OCI-M2 (cell line): ENCODE measurements at regions not wholly inside any gene's neighbourhood (a gene's known extent, or its start where the extent isn't known, plus 50 kb on each side); places are given as distances from the start of the nearest gene placed in this dataset.

ENCODE experiments used
- DNase-seq: peaks from one replicate; lab custom pipeline; 2025; ENCODE audit not compliant: unreplicated experiment; lab: John Stamatoyannopoulos, UW

DNA sequence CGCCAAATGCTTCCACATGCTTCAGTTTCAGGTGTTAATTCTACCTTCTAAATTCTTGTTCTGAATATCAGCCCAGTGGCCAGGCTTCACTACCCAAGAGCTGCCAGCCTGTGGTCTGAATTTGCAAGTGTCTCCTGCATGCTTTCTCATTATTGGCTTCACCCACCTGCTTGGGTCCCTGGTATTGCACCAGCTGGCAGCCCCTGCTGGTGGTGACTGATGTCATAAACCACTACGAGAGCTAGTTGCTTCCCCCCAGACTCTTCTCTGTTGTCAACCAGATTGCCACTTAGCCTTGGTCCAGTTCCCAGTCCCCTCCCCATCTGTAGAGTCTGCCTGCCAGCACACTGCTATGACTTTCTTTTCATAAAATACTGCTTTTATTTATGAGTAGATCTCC lies 197.7 kb upstream of the DUSP10 start:
- no peak for DNase-seq

DNA sequence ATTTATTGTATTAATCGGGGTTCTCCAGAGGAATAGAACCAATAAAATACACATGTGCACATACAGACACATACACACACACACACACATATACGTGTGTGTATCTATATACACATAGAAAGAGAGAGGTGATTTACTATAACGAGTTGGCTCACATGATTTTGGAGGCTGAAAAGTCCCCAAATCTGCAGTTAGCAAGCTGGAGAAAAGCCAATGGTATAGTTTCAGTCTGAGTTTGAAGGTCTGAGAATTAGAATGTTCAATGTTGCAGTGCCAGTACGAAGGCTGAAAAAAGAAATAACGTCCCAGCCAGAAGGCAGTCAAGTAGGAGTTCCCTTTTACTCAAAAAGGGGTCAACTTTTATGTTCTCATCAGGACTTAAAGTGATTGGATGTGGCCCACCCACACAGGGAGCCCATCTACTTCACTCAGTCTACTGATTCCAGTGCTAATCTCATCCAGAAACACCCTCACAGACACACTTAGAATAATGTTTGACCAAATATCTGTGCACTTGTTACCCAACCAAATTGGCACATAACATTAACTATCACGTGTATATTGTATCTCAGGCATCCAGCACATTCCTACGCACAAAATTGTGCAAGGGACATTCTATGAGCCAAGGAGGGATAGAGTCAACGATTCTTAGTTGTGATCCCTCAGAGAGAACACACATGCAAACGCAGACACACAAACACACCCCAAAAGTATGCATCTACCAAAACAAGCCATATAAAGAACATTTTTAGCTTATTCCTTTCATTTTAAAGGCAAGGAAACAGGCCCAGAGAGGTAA lies 195.5 kb upstream of the DUSP10 start:
- no peak for DNase-seq

- no peak for DNase-seq
Observed at GRCh38 chr1:221933814-221934213, 191.9 kb upstream of the DUSP10 start.

- DNase-seq = no peak
Observed at GRCh38 chr1:221926441-221926840, 184.6 kb upstream of the DUSP10 start.

GRCh38 chr1:221925947-221926346 lies 184.1 kb upstream of the DUSP10 start:
- no peak for DNase-seq

GRCh38 chr1:221923929-221924598 lies 182.2 kb upstream of the DUSP10 start:
- DNase-seq = no peak

DNA sequence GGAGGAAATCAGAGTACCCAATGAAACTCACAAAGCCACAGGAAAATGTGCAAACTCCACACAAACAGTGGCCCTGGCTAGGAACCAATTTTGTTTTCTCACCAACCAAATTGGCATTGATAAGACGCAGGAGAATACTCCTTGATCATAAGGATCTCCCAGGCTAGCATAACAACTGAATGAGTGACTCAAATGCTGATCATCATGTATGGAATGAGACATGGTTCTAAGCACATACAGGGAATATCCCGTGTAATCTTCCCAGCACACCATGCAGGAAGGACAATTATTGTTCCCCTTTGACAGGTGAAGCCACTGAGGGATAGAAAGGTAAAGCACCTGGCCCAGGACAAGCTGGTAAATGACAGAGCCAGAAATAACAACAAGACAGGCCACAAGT lies 180.0 kb upstream of the DUSP10 start:
- DNase-seq = no peak

DNA sequence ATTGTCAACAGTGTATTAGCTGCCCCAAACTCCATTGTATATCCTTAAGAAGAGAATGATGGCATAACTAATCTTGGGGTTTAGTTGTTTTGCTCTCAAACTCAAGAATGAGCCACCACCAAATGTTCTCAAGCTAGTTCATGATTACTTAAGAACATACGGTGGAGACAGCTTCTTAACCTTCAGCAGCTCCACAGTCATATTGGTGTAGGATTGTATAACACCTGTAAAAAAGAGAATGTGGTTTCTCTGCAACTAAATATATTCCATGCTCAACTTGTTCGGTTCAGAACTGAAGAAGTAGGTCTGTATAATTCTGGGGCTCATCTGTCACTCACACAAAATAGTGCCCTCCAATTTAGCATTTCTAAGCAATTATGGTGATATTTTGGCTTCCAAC lies 177.9 kb upstream of the DUSP10 start:
- no peak for DNase-seq

- no peak for DNase-seq
Observed at GRCh38 chr1:221919341-221919740, 177.5 kb upstream of the DUSP10 start.

DNA sequence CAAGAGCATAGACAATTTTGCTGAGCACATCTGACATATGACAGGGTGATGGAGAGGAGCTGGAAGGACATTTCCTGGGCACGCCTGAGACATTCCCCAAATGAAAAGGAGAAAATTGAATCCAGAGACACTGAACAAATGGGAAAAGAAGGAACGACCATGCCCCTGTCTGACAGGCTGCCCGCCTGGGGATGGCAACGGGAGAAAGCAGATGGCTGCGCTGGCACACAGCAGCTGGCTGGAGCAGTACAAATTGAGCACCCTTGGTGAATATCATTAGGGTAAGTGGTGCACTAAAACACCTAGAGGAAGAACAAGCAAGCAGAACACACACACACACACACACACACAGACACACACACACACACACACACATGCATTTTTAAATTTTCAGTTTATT lies 174.3 kb upstream of the DUSP10 start:
- DNase-seq = no peak

DNA sequence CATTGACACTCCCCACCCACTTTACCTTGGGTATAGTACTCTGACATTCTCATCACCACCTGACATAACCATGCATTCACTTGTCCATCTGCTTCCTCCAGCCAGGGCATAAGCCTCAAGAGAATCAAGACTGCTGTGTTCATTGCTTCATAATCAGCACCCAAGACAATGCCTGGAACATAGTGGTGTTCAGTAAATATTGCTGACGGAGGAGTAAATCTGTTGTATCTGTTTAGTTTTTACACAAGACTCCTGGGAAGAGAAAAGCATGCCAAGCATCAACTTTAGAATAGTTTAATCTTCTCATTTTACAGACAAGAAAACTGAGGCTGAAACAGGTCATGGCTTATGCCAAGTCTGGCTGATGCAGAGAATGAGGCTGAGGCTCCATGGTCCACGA lies 173.9 kb upstream of the DUSP10 start:
- no peak for DNase-seq

DNA sequence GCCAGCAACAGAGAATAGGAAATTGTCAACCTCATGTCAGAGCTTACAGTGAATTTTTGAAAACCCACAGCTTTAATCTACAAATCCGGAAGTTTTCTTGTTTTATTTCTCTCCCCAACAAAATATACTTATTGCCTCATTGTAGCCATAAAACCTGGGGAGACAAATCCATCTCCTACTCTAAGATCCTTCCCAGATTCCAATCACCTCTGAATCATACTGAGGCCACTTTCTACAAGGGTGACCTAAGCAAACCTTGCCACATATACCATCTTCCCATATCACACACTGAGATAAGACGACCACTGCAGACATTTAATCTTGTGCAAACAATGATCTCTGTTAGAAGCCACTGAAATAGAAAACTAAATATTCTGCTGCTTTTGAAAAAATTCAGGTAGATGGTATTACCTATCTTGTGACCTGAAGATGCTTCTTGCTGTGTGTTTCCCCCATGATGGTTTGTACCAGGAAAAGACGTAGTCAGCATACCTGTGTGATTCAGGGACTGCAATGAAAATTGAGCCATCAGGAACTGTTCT lies 171.5 kb upstream of the DUSP10 start:
- no peak for DNase-seq

- no peak for DNase-seq
Observed at GRCh38 chr1:221912230-221912629, 170.3 kb upstream of the DUSP10 start.

DNA sequence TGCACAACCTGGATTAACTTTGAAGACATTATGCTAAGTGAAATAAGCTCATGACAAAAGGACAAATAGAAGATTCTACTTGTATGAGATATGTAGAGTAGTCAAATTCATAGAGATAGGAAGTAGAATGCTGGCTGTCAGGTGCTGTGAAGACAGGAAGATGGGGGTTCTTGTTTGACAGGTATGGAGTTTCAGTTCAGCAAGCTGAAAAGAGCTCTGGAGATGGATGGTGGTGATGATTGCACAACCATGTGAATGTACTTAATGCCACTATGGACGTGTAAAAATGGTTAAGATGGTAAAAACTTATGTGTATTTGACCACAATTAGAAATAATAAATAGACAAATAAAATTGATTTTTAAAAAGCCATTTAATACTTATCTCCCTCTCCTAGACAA lies 169.8 kb upstream of the DUSP10 start:
- DNase-seq = no peak

GRCh38 chr1:221910222-221910621 lies 168.3 kb upstream of the DUSP10 start:
- DNase-seq = no peak

- no peak for DNase-seq
Observed at GRCh38 chr1:221908573-221908972, 166.7 kb upstream of the DUSP10 start.

DNA sequence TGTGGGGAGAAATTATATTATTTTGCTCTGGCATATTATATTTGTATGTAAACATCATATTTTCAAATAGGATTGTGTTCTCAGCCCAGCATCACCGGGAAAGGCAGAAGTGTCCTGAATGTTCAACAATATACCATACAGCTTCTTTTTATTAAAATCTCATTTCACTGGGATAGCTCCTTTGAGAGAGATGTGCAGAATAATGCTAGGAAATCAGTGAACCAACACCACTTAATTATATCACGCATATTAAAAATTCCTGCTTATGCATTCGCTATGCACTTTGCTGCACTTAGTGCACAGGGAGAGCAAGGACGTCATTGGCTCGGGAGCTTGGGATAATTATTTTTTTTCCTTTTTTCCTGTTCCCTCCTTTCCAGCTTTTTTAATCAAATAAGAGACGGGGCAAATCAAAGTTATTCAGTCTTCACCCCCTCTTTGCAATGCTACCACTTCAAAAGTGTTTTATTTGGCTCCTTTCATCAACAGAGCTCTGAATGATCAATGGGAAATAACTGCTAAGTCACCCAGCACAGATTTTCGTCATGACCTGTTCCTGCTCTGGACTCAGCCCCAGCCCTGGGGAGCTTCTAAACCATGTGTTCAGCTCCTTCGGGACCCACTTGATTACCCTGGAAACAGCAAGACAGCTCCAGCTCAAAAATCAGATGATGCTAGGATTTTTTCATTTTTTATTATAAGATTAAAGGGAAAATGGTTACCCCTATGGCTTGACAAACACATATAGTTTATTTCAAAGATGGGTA lies 165.5 kb upstream of the DUSP10 start:
- DNase-seq = no peak

DNA sequence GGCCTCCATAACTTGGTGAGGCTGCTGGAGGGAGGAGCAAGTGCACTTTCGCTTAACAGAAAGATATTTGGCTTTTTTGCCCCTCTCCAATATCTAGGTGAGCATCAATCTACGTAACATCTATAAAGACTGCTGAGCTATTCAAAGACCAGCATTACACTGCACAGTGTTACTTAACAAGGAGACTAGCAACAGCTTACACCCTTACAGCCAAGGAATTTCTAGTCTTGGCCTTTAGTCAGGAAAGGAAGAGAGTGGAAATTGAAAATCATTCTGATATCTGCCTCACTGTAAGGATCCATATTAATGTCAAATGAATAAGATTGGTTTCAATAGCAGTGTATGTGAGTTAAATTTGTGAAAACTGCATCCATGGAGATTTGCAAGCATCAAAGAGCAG lies 163.9 kb upstream of the DUSP10 start:
- no peak for DNase-seq

DNA sequence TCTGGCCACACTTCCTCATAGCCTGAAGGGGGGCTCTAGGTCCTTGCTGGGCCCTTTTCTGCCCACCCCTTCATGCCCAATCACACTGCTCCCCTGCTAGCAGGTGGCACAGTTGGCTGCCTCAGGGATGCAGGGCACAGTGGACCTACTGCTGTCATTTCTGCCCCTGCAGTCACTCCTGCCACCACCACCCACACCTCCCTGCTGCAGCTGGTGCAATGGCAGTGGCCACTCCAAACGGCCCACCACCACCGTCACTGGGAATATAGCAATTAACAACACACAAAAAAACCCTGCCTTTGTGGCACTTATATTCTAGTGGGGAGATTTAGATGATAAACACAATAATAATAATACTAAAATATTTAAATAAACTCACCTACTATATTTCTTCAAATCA lies 162.4 kb upstream of the DUSP10 start:
- no peak for DNase-seq

DNA sequence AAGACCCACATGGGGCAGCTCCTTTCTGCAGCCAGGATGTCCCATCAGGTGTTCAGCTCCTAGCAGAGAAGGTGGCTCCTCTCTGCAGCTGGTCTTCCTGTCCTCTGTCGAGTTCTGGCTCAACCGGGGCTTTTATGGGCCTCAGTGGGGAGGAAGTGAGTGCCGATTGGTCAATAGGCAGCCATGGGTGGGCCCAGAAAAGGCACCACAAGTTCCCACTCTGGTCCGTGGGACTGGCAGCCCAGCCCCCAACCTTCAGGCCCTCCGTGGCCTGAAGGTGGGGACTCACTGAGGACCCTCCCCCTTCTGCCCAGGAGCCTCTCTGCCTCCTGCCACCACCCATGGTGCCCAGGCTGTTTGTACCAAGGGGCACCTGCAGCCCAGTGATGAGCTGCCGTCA lies 161.7 kb upstream of the DUSP10 start:
- no peak for DNase-seq

GRCh38 chr1:221902961-221903360 lies 161.1 kb upstream of the DUSP10 start:
- DNase-seq = no peak

GRCh38 chr1:221900678-221901077 lies 158.8 kb upstream of the DUSP10 start:
- DNase-seq = no peak
